ENCODE measurements at regions not wholly inside any gene's neighbourhood (a gene's known extent, or its start where the extent isn't known, plus 50 kb on each side); places are given as distances from the start of the nearest gene placed in this dataset.

DNA sequence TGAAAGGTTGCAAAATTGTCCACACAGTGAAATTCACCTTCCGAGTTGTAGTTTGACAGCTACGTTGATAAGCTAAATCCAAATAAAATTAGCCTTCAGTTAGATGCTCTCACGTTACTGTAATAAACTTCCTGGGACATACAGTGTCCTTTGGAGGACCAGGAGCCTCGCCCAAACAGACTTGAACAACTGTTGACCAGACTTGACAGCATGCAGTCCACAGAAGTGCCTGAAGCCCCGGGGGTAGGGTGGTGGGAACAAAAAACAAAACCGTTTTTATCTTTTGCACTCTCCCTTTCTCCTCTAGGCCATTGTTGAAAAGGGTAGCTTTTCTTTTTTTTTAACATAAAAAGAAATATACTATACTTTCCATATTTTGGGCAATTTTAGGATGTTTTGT is 172.8 kb upstream of the SAMSN1 start:
- no peaks in the 10 kb centered on the region for H3K36me3 ChIP-seq
- in situ Hi-C loops (cut with MboI; ENCODE audit: low pct_ligation_motif_present in 1 of 4, low pct_unique_long_range_greater_than_20kb in 1 of 4, low sequenced_read_pairs in 3 of 4): no loop called here
- no peak for TF ChIP-seq POLR2AphosphoS5 (IDR thresholded peaks at IDR 0.05)
- TF ChIP-seq POLR2A (IDR thresholded peaks at IDR 0.05): no peak
- TF ChIP-seq, protein P1, sequence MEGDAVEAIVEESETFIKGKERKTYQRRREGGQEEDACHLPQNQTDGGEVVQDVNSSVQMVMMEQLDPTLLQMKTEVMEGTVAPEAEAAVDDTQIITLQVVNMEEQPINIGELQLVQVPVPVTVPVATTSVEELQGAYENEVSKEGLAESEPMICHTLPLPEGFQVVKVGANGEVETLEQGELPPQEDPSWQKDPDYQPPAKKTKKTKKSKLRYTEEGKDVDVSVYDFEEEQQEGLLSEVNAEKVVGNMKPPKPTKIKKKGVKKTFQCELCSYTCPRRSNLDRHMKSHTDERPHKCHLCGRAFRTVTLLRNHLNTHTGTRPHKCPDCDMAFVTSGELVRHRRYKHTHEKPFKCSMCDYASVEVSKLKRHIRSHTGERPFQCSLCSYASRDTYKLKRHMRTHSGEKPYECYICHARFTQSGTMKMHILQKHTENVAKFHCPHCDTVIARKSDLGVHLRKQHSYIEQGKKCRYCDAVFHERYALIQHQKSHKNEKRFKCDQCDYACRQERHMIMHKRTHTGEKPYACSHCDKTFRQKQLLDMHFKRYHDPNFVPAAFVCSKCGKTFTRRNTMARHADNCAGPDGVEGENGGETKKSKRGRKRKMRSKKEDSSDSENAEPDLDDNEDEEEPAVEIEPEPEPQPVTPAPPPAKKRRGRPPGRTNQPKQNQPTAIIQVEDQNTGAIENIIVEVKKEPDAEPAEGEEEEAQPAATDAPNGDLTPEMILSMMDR (IDR thresholded peaks at IDR 0.05): no peak
- no peak for TF ChIP-seq EP300 (IDR thresholded peaks at IDR 0.05; ENCODE audit: low read depth)
- no peaks in the 10 kb centered on the region for H3K9me3 ChIP-seq
- no peak overlapping the region for H3K27ac ChIP-seq
- no peak for DNase-seq
- H3K4me3 ChIP-seq: no peak overlapping the region
- no peaks in the 10 kb centered on the region for H3K4me1 ChIP-seq
- intact Hi-C loops (cut with DNase I; ENCODE audit: low total_unique reads): no loop called here
- WGBS, 2 donors (ENCODE audit: low coverage in 1 of 2): 59 to 70% methylated on average over 4 to 6 of the region's 6 CpGs
- H3K27me3 ChIP-seq: no peaks in the 10 kb centered on the region

DNA sequence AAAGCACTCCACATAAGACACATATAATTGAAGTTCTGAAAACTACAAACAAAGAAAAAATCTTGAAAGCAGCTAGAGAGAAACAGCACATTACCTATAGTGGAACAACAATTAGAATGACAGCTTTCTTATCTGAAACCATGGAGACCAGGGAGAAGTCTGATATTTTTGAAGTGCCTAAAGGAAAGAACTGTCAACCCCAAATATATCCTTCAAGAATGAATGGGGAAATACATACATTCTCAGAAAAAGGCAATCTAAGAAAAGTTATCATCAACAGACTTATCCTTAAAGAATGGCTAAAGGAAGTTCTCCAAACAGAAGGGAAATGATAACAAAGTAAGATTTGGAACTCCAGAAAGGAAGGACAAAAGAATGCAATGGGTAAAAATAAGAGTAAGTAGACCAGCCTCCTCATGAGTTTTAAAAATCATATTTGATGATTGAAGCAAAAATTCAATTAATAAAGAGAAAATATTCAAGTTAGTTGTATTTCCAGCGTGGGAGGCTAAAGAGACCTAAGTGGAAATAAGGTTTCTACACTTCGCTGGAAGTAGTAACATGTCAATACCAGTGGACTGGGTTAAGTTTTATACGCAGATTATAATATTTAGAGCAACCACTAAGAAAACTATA is 170.8 kb upstream of the SAMSN1 start:
- in situ Hi-C loops (cut with MboI; ENCODE audit: low pct_ligation_motif_present in 1 of 4, low pct_unique_long_range_greater_than_20kb in 1 of 4, low sequenced_read_pairs in 3 of 4): no loop called here
- DNase-seq: no peak
- 64 to 95% methylated on average over 3 of the region's 3 CpGs for WGBS, 2 donors (ENCODE audit: low coverage in 1 of 2)

DNA sequence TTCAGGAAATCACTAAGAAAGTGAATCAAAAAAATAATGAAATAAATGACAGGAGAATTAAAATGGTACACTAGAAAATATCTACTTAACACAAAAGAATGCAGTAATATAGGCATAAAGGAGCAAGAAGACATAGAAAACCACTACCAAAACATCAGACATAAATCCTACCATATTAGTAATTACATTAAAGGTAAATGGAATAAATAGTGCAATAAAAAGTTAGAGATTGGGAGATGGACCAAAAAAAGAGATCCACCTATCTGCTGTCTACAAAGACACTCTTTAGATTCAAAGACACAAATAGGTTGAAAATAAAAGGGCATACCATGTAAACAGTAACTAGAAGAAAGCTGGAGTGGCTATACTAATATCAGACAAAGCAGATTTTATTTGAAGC is 167.0 kb upstream of the SAMSN1 start:
- H3K27ac ChIP-seq: no peak overlapping the region
- H3K4me1 ChIP-seq: no peaks in the 10 kb centered on the region
- peaks cover 0 to 4% of the 10 kb centered on the region in 2 donors for H3K9me3 ChIP-seq
- no peaks in the 10 kb centered on the region for H3K36me3 ChIP-seq
- TF ChIP-seq POLR2AphosphoS5 (IDR thresholded peaks at IDR 0.05) (no peak), POLR2A (IDR thresholded peaks at IDR 0.05) (no peak), EP300 (IDR thresholded peaks at IDR 0.05; ENCODE audit: low read depth) (no peak)
- TF ChIP-seq, protein P1 (IDR thresholded peaks at IDR 0.05): no peak
- intact Hi-C loops (cut with DNase I; ENCODE audit: low total_unique reads): no loop called here
- DNase-seq: no peak
- no peak overlapping the region for H3K4me3 ChIP-seq
- no peaks in the 10 kb centered on the region for H3K27me3 ChIP-seq
- in situ Hi-C loops (cut with MboI; ENCODE audit: low pct_ligation_motif_present in 1 of 4, low pct_unique_long_range_greater_than_20kb in 1 of 4, low sequenced_read_pairs in 3 of 4): no loop called here

More for the DNA sequence above, 170.8 kb upstream of the SAMSN1 start:
- intact Hi-C loops (cut with DNase I; ENCODE audit: low total_unique reads): no loop called here
- TF ChIP-seq EP300 (IDR thresholded peaks at IDR 0.05; ENCODE audit: low read depth): no peak
- TF ChIP-seq POLR2AphosphoS5 (IDR thresholded peaks at IDR 0.05): no peak
- no peak for TF ChIP-seq POLR2A (IDR thresholded peaks at IDR 0.05)
- TF ChIP-seq, protein P1 (IDR thresholded peaks at IDR 0.05): no peak
- H3K4me3 ChIP-seq: no peak overlapping the region
- no peaks in the 10 kb centered on the region for H3K4me1 ChIP-seq
- H3K9me3 ChIP-seq: peaks cover 0 to 4% of the 10 kb centered on the region in 2 donors
- no peaks in the 10 kb centered on the region for H3K27me3 ChIP-seq
- H3K36me3 ChIP-seq: no peaks in the 10 kb centered on the region
- H3K27ac ChIP-seq: no peak overlapping the region

DNA sequence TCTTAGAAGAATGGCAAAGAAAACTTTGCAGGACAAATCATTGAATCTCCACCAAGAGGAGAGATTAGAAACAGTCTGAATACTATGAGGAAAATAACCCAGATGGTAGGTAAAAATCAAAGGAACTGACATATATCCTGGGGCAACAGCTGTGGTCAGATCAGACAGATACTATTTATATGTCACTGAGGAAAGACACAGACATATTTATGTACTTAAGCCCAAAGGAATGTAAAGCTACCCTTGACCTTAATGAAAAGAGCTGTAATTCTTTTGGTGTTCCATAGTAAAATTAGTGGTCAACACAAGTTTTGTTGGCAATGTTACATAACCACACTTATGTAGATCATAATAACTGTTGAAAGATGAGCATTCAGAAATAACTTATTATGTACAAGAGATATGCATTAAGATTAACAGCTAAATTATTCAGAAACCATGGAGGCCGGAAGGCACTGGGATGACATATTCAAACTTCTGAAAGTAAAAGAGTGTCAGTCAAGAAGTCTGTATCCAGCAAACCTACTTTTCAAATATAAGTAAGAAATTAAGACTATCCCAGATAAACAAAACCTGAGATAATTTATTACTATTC is 166.1 kb upstream of the SAMSN1 start:
- no peak overlapping the region for H3K27ac ChIP-seq
- no peaks in the 10 kb centered on the region for H3K36me3 ChIP-seq
- H3K4me3 ChIP-seq: no peak overlapping the region
- DNase-seq: no peak
- H3K4me1 ChIP-seq: no peaks in the 10 kb centered on the region
- in situ Hi-C loops (cut with MboI; ENCODE audit: low pct_ligation_motif_present in 1 of 4, low pct_unique_long_range_greater_than_20kb in 1 of 4, low sequenced_read_pairs in 3 of 4) (no loop called here), intact Hi-C loops (cut with DNase I; ENCODE audit: low total_unique reads) (no loop called here)
- 86 to 87% methylated on average over 1 of the region's 1 CpG for WGBS, 2 donors (ENCODE audit: low coverage in 1 of 2)
- no peak for TF ChIP-seq POLR2A (IDR thresholded peaks at IDR 0.05)
- TF ChIP-seq EP300 (IDR thresholded peaks at IDR 0.05; ENCODE audit: low read depth): no peak
- no peak for TF ChIP-seq POLR2AphosphoS5 (IDR thresholded peaks at IDR 0.05)
- TF ChIP-seq, protein P1 (IDR thresholded peaks at IDR 0.05): no peak
- H3K27me3 ChIP-seq: no peaks in the 10 kb centered on the region
- H3K9me3 ChIP-seq: peaks cover 0 to 4% of the 10 kb centered on the region in 2 donors
